ENCODE measurements at regions not wholly inside any gene's neighbourhood (a gene's known extent, or its start where the extent isn't known, plus 50 kb on each side); places are given as distances from the start of the nearest gene placed in this dataset.

DNA sequence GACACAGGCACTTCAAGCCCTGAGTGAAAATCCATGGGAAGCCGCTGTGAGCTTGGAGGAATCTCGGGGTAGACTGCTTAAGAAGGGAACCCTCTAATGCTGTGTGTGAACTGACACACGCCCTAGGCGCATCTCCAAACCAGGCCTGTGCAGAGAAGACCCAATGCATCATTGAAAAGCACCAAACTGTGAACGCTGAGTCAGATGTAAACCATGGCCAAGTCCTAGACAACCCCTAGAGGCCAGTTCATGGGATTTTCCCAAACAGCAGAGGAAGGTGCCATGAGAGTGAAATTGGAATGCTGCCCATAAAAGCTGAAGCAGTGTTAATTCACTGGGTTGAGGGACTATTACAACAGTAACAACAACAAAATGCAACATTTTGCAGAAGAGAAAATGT lies 296.5 kb downstream of the SMOC2 start:
- no peak for DNase-seq

DNA sequence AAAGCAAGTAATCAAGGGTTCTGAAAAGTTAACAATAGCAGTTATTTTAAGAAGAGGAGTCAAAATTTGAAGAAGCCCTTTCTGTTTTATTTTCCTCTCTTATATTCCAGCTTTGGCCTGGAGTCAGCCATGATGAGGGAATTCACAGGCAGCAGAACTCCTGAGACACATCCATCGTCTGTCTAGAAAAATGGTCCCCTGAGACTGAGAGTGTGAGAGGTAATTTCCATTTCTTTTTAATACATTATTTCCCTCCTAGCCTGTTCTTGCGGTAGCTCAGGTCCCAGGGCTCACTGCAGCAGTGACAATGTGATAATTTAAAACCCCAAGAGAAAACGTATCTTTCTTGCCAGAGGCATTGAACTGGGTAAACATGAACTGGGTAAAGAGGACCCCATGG lies 296.0 kb downstream of the SMOC2 start:
- no peak for DNase-seq

DNA sequence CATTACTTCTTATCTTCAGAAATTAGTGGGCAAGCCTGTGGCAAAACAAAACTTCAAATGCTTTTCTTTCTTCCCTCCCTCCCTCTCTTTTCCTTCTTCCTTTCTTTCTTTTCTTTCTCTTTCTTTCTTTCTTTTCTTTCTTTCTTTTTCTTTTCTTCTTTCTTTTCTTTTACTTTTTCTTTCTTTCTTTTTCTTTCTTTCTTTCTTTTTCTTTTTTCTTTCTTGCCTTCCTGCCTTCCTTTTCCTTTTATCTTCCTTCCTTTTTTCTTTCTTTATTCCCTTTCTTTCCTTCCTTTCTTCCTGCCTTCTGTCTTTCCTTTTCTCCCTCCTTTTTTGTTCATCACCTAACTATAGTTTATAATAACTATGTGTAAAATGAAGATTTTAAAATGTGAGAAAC lies 295.1 kb downstream of the SMOC2 start:
- no peak for DNase-seq

DNA sequence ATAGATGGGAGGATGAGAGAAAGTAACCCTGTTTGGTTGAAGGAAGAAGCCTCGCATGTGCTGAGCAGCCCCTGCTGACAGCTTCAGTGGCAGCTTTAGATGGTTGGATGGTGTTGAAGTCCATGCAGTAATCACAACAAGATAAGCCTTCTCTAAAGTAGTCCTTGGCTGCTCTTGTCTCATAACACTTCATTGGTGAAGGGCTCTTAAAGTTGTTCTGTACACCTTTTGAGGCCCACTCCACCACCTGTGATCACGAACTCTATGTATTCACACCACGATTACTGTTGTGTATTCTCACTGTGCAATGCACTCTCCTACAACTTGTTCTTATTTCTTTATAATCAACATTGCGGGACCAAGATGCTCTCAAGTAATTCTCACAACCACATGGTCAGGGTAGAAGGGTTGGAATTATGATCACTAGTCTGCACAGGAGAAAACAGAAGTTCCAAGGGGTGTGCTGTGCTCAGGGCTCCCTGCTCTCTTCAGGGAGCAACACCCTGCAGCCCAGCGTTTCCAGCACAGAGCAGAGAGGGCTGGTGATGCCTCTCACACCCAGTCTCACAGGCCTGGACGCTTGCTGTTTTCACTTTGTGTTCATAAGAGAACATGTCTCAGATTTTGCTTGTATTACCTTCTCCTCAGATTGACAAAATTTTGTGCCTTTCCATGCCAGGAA lies 294.4 kb downstream of the SMOC2 start:
- no peak for DNase-seq

DNA sequence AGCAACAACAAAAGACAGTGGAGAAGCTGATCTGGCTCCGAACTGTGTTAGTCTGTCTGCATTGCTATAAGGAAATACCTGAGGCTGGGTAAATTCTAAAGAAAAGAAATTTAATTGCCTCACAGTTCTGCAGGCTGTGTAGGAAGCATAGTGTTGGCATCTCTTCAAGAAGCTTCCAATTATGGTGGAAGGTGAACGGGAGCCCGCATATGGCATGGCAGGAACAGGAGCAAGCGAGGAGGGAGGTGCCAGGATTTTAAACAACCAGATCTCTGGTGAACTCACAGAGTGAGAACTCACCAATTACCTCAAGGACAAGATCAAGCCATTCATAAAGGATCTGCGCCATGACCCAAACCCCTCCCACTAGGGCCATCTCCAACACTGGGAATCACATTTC lies 293.5 kb downstream of the SMOC2 start:
- no peak for DNase-seq

DNA sequence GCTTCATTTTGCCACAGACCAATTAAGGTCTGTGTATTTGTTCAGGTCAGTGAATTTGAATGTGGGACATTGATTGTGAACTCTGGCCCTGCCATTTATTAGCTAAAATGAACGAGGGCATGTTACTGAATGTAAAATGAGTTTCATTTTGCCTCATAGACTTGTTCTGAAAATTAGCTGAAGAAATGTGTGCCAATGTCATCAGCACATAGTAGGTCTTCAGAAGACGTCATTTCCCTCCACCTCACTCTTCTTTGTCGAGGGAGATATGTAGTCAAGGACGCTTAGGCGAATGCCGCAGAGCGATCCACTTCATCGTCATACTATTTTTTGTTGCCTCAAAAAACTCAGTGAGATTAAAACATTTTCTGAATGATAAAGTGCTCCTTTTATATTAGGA lies 291.7 kb downstream of the SMOC2 start:
- DNase-seq: no peak

DNA sequence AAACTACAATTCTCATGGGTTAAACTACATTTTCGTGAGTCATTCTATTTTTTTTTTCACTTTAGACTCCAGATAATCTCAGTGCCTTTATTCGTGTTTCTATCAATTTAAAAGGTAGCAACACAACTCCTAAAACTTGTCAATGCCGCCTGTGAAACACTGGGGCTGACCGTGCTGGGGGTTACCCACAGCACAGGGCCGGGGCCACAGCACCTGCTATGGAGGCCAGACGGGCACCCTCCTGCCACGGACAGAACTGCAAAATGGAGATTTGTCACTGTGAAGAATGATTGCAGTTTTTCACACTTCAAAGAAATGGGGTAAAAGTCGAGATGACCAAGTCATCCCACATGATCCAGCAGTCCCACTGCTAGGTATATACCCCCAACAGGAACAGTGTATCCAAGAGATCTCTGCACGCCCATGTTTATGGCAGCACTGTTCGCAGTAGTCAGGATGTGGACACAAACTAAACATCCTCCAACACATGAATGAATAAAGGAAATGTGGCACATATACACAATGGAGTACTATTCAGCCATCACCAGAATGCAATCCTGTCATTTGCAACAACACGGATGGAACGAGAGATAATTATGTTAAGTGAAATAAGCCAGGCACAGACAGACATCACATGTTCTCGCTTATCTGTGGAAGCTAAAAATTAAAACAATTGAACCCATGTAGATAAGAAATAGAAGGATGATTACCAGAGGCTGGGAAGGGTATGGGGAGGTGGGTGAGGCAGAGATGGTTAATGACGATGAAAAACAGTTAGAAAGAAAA lies 290.1 kb downstream of the SMOC2 start:
- no peak for DNase-seq

DNA sequence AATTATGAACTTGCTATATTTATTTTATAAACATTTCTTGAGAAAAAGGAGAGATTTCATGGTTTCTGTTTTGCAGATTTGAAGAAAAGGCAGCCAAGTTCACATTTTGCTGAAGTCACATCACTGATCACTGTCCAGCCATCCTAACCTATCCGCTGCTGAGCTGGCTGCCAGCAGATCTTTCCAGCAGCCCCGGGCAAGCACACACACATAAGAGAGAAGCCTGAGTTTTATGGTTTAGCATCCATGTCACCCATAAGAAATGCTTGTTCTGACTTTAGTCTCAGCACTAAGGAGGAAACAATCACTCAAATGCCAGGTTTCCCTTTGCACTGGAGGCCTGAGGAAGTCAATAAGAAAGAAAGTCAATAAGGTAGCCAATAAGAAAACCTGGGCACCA lies 287.1 kb downstream of the SMOC2 start:
- no peak for DNase-seq

DNA sequence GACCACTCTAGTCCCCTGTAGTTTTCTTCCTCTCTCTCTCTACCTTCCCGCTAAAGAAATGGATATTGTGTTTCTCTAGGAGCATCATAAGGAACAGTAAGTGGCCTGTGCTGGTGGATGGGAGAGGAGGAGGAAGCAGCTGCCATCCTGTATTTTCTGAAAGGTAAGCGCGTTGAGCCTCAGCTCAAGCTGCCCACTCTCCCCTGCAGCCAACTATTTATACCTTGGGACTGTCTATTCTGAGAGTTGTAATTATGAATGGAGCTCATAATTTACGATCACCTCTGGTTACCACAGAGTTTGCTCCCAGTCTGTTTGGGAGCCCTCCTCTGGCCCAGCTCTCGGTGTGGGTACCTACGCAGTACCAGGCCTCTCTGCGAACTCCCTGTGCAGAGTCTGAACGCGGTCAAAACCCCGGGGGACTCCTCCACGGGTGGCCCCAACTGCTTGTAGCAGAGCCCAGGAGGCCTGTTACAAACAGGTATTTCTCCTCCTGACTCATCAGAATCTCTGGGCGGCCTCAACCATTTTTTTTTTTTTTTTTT lies 285.4 kb downstream of the SMOC2 start:
- no peak for DNase-seq

DNA sequence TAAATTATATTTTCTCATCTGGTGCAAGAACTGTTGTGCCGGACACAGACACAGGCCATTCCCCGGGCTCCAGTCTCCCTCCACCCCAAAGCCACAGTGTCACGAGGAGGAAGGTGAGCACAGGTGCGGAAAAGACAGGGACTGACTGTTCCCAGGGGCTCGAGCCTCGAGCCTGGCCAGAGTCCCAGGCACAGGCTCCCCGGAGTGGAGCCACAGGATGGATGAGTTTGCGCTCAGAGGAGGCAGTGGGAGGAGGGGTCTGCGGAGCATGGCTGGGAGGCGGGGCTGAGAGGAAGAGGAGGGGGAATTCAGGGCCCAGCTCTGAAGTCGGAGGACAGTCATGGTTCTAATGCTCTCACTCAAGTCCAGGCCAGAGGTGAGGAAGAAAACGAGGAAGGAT lies 284.8 kb downstream of the SMOC2 start:
- no peak for DNase-seq

DNA sequence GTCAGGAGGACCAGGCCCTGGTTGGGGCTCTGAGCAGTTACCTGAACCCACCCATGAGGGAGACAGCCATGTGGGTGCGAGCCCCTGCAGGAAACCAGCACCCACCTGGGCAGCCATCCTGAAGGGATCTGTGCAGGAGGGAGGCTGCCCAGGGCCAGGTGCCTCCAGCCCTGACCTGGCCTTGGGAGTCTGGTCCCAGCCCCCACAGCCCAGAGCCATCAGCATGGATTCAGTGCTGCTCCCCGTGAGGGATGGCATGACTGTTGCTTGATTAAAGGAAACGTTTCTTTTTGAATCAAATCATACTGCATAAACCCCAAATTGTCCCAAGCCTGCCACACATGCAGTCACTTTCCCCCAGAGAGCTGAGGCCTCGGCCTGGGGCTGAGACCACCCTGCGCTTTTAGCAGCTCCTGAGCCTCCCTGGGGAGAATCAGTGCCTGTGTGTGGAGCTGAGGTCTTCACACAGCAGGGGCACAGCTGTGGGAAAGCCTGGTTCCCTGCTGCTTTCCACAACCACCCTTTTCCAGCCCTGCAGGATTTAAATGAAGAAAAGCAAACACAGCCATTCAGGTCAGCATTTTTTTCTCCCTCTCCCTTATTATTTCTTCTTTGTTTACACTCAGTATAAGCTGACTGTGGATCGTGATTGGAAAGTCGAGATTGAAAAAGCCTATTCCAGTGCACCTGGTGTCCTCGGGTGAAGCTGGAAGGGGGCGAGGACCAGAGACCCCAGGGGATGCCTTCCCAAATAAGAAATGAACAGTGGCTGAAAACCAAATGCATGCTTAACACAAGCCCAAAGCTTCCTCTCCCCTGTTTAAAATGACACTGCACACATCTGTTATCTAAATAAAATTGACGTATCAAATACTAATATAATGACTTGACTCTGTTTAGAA lies 283.9 kb downstream of the SMOC2 start:
- DNase-seq: no peak

DNA sequence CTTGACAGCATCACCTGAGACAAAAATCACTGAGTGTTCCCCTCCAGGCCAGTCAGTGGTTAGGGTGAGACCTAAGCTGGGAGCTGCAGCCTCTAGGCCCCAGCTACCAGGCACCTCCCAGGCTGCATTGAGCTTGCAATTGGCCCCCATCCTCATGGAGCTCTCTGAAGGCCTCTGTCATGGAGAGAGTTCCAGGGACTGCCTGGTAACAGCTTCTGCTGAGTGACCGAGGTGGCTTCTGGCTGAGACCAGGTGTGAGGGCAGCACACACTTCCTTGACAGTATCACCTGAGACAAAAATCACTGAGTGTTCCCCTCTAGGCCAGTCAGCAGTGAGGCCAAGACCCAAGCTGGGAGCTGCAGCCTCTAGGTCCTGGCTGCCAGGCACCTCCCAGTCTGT lies 283.0 kb downstream of the SMOC2 start:
- no peak for DNase-seq

DNA sequence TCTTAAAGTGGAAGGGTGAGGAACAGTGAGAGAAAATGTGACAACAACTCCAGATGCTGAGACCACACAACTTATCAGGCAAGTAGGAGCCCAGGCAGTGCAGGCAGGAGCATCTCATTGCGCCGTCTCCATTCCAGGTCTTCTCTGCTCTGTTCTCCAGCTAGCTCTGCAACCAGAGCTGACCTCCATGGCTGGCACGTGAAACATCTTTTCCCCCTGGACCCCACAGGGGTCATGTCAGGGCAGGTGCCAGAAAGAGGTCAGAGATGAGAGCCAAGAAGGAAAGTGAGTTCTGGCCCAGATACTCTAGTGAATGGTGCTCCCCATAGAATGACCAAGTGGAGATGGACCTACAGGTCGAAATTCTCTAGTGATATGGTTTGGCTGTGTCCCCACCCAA lies 281.4 kb downstream of the SMOC2 start:
- no peak for DNase-seq

DNA sequence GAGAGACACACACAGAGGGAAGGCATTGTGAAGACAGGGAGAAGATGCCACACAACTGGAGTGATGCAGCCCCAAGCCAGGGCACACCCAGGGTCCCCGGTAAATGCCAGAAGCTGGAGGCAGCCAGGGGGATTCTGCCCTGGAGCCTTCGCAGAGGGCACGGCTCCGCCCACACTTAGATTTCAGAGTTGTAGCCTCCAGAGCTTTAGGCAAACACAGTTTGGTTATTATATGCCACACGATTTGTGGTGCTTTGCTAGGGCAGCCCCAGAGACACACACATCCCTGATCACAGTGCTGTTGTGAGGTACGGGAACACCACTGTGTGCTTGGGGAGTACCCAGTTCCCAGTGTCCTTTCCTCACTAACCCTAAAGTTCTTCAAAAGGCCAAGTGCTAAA lies 280.6 kb downstream of the SMOC2 start:
- no peak for DNase-seq

DNA sequence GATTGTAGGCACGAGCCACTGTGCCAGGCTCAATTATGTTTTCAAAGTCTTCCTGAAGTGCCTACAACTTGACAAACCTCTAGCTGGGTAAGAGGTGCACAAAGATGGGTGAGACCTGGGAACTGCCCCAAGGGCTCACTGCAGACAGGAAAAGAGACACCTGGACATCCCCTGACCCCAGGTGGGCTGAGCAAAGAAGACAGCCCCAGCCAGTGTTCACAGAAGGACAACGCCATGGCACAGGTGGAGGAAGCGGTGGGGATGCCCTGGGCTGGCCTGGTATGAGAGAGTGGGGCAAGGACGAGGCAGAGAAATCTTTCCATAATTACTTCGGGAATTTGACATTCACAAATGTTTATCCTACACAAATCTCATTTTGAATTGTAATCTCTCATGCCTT lies 278.9 kb downstream of the SMOC2 start:
- DNase-seq: no peak

DNA sequence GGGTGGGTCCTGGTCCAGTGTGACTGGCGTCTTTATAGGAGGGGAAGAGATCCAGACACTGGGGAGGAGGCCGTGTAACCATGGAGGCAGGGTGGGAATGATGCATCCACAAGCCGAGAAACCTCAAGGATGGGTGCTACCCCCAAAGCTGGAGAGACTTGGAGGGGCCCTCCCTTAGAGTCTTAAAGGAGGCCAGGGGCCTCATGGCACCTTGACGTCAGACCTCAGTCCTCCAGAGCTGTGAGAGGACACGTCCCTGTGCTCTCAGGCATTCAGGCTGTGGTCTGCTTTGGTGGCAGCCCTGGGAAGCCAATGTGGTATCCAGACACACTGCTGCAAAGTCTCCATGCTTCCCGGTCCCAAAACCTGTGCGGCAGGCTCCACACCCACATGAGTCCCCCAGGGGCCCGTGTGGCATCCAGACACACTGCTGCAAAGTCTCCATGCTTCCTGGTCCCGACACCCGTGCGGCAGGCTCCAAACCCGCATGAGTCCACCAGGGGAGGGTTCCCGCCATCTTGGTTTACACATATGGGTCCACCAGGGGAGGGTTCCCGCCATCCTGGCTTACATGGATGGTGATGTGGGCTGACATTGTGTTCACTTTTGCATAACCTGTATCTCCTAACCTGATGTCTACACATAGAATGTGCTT lies 278.0 kb downstream of the SMOC2 start:
- DNase-seq: no peak

Measured in inflammatory macrophage (primary cell).